Memory B cell (primary cell): ENCODE measurements at regions not wholly inside any gene's neighbourhood (a gene's known extent, or its start where the extent isn't known, plus 50 kb on each side); places are given as distances from the start of the nearest gene placed in this dataset.
"Not testable (repeated sequence)": the region's sequence is repeated elsewhere in the genome, so short reads cannot be mapped to it uniquely, and the experiment has no call there.

Experiments used
- ATAC-seq: fragments of 150-1000 bp; cut with Tn5 transposase; 2 replicates; pipeline ENCODE4 v1.10.0; 2021; ENCODE audit warnings: low read depth, mild to moderate bottlenecking, moderate library complexity
- DNase-seq, 2 donors: peaks; one replicate each; pipeline ENCODE4 v3.0.0; 2022; ENCODE audit warnings: low spot score in 2 of 2
- H3K27ac Mint-ChIP-seq: one replicate; pipeline ENCODE4 v1.8.0; 2022; ENCODE audit warnings: mild to moderate bottlenecking, moderate library complexity, mixed read lengths
- H3K27me3 Mint-ChIP-seq: one replicate; pipeline ENCODE4 v1.8.0; 2022; ENCODE audit warnings: mixed read lengths
- H3K36me3 Mint-ChIP-seq: one replicate; pipeline ENCODE4 v1.8.0; 2022; ENCODE audit warnings: mild to moderate bottlenecking, mixed read lengths
- H3K4me1 Mint-ChIP-seq: one replicate; pipeline ENCODE4 v1.8.0; 2022; ENCODE audit warnings: mixed read lengths
- H3K4me3 Mint-ChIP-seq: one replicate; pipeline ENCODE4 v1.8.0; 2022; ENCODE audit warnings: mild to moderate bottlenecking, moderate library complexity, mixed read lengths
- H3K9me3 Mint-ChIP-seq: one replicate; pipeline ENCODE4 v1.8.0; 2022; ENCODE audit warnings: mixed read lengths

DNA sequence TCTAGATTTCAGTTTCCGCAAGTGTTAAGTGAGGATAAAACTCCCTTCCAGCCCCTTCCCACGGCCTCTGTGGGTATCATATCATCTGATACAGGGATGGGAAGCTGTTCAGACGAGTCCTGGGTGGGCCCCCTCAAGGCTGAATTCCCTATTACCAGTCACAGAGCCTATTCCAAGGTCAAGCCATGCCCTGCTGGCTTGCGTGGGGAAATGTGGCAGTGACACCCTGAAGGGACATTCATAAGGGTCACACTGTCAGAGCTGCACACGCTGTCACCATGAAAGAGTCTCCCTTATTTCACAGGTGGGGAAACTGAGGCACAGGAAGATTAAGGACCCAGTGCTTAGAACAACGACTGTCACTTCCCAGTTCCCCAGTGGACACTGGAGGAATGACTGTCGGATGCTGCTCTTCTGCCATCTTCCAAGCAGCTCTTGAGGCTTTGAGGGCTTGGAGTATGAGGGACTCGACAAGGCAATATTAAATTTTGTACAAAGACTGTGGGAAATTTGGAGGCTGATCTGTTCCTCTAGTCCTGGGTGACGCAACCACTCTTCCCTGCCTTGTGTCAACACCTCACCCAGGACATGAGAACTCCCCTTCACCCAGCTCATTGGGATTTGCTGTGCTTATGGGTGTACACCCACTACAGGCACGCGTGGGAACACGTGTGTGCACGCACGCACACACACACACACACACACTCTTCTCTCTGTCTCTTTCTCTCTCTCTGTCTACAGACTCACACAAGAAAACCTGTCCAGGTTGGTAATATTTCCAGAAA is 386.0 kb downstream of the RPS24 start:
- H3K36me3 Mint-ChIP-seq, result no peaks in the 10 kb centered on the region
- no peak overlapping the region for H3K4me3 Mint-ChIP-seq
- no peak overlapping the region for H3K27ac Mint-ChIP-seq
- DNase-seq (no peak), ATAC-seq (no peak)
- peaks cover 13% of the 10 kb centered on the region for H3K27me3 Mint-ChIP-seq
- peaks cover 1% of the 10 kb centered on the region for H3K9me3 Mint-ChIP-seq
- H3K4me1 Mint-ChIP-seq, result no peaks in the 10 kb centered on the region

DNA sequence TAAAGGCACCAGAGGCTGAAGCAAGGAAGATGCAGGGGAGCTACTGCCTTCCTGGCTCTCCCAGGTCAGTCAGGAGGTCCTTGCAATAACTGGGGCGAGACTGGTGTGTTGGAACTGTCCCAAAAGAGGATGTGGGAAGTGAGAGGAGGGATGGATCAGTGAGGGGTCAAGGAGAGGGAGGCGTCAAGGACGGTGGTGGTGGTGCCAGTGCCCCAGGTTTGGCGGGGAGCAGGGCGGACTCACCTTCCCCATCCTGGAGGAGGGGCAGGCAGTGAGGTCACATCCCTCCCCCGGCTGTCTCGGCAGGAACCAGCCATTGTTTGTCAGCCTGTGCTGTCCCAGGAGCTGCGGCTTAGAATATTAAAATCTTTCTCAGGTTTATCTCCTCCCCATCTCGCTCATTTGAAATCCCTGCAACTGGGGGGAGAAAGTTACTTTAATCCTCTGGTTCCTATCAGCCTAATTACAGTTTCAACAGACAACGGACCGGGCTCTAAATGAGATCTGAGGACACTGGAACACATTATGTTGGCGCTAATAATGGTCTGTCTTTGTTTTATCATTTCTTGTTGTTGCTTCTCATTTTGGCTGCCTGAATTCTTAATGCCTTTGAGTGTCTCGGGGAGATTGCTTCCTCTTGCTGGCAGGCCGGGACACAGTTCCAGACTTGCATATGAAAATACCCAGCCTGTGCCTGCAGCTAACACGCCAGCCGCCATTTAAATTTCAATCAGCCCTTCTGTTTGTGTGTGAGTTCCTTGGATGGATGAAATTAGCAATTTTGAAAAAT is 387.5 kb downstream of the RPS24 start:
- no peaks in the 10 kb centered on the region for H3K36me3 Mint-ChIP-seq
- peaks cover 4% of the 10 kb centered on the region for H3K9me3 Mint-ChIP-seq
- no peak for ATAC-seq
- H3K27me3 Mint-ChIP-seq, result peaks cover 13% of the 10 kb centered on the region
- H3K27ac Mint-ChIP-seq, result no peak overlapping the region
- H3K4me1 Mint-ChIP-seq, result no peaks in the 10 kb centered on the region
- H3K4me3 Mint-ChIP-seq, result no peak overlapping the region
- DNase-seq, result no peak

DNA sequence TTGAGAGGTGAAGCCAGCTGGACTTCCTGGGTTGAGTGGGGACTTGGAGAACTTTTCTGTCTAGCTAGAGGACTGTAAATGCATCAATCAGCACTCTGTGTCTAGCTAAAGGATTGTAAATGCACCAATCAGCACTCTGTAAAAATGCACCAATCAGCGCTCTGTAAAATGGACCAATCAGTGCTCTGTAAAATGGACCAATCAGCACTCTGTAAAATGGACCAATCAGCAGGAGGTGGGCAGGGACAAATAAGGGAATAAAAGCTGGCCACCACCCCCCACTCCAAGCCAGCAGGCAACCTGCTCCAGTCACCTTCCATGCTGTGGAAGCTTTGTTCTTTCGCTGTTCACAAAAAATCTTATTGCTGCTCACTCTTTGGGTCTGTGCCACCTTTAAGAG is 390.4 kb downstream of the RPS24 start:
- not testable (repeated sequence) for H3K4me1 Mint-ChIP-seq, ATAC-seq, H3K36me3 Mint-ChIP-seq, H3K9me3 Mint-ChIP-seq, H3K4me3 Mint-ChIP-seq, H3K27me3 Mint-ChIP-seq, H3K27ac Mint-ChIP-seq, DNase-seq

DNA sequence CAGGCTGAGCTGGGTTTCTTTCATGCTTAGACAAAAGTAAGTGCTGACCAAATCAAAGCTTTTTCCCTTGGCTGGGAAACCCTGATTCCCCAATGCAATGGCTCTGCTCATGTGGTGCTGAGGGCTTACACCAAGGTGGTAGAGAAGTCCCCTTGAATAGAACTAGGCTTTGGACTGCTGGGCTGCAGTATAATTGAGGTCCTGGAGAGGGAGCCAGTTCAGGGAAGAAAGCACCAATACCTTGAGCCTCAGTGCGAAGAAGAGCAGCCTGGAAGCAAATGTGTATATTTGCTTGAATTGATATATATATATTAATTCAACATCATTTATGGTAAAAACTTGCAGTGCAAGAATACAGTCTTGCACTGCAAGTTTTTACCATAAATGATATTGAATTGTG is 391.1 kb downstream of the RPS24 start:
- Mint-ChIP-seq H3K36me3 (no peaks in the 10 kb centered on the region), H3K4me3 (no peak overlapping the region), H3K4me1 (no peaks in the 10 kb centered on the region), H3K9me3 (peaks cover 5% of the 10 kb centered on the region), H3K27ac (no peak overlapping the region), H3K27me3 (peaks cover 8% of the 10 kb centered on the region)
- ATAC-seq, result no peak
- DNase-seq, result no peak

DNA sequence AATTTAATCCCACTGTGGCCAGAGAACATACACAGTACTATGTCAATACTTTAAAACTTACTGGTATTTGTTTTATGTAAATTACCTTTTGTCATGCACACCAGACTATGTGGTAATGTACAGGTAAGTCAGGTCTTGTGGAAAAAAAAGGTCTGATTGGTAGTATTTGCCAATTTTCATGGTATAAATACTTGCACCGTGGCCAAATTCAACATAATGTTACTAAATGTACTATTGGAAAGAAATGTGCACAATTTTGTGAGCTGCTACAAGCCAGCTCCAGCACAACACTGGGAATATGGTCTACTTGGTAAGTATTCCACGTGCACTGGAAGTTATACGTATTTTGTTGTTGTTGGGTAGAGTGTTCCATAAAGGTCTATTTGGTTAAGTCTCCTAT is 392.5 kb downstream of the RPS24 start:
- no peaks in the 10 kb centered on the region for H3K4me1 Mint-ChIP-seq
- no peak overlapping the region for H3K4me3 Mint-ChIP-seq
- no peak for ATAC-seq
- H3K27me3 Mint-ChIP-seq, result peaks cover 6% of the 10 kb centered on the region
- no peaks in the 10 kb centered on the region for H3K36me3 Mint-ChIP-seq
- H3K9me3 Mint-ChIP-seq, result peaks cover 5% of the 10 kb centered on the region
- H3K27ac Mint-ChIP-seq, result no peak overlapping the region
- no peak for DNase-seq

DNA sequence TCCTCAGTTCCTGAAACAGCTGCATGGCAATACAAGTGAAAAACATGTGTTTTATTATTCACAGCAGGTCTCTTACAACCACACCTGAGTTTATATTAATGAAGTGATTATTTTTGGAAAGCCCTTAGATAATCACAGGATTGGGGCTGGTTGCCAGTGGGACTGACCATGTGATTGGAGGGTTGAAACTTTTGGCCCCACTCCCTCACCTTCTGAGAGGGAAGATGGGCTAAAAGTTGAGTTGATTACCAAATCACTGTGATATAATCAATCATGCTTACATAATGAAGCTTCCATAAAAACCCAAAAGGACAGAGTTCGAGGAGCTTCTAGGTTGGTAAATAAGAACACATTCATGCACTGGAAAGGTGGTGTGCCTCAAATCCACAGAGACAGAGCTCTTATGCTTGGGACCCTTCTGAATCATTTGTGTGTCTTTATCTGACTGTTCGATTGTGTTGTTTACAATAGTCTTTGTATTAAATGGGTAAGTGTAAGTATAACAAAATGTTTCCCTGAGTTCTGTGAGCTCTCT is 393.9 kb downstream of the RPS24 start:
- Mint-ChIP-seq H3K27me3 (peaks cover 10% of the 10 kb centered on the region), H3K27ac (no peak overlapping the region), H3K9me3 (peaks cover 5% of the 10 kb centered on the region), H3K4me1 (no peaks in the 10 kb centered on the region), H3K36me3 (no peaks in the 10 kb centered on the region), H3K4me3 (no peak overlapping the region)
- ATAC-seq (no peak), DNase-seq (no peak)

DNA sequence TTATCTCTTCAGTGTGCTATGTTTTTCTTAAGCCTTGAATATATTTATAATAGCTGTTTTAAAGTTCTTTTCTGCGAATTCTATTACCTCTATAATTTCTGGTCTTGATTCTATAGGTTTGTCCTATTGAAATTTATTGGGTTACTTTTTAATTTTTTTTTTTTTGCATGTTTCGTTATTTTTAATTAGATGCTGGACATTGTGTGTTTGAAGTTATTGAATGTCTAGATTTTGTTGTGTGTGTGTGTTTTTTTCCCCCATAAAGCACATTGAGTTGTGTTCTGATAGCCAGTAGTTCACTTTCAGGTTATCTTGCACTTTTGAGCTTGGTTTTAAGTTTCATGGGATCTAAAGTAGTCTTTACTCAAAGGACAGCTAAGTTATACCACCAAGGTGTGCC is 394.9 kb downstream of the RPS24 start:
- no peak overlapping the region for H3K4me3 Mint-ChIP-seq
- H3K4me1 Mint-ChIP-seq, result no peaks in the 10 kb centered on the region
- no peaks in the 10 kb centered on the region for H3K36me3 Mint-ChIP-seq
- no peak for DNase-seq
- peaks cover 5% of the 10 kb centered on the region for H3K9me3 Mint-ChIP-seq
- H3K27ac Mint-ChIP-seq, result no peak overlapping the region
- H3K27me3 Mint-ChIP-seq, result peaks cover 10% of the 10 kb centered on the region
- ATAC-seq, result no peak

DNA sequence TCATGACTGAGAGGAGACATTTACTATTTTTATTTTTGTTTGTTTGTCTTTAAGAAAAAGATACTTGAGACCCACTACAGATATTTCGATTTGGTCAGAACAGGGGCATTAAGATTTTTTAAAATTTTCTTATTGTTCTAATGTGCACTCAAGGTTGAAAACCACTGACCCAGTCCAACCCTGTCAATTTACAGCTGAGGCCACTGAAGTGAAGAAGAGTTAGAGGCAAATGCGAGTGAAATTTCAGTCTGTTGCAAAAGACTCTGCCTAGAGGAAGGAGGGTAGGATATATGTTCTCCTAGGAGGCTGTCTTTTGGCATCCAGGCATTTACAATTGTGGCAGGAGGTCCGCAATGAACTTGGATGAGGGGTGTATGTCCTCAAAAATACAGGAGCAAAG is 396.3 kb downstream of the RPS24 start:
- no peak overlapping the region for H3K4me3 Mint-ChIP-seq
- H3K36me3 Mint-ChIP-seq, result no peaks in the 10 kb centered on the region
- peaks cover 16% of the 10 kb centered on the region for H3K27me3 Mint-ChIP-seq
- DNase-seq, result no peak
- H3K9me3 Mint-ChIP-seq, result peaks cover 4% of the 10 kb centered on the region
- H3K27ac Mint-ChIP-seq, result no peak overlapping the region
- no peaks in the 10 kb centered on the region for H3K4me1 Mint-ChIP-seq
- ATAC-seq, result no peak

DNA sequence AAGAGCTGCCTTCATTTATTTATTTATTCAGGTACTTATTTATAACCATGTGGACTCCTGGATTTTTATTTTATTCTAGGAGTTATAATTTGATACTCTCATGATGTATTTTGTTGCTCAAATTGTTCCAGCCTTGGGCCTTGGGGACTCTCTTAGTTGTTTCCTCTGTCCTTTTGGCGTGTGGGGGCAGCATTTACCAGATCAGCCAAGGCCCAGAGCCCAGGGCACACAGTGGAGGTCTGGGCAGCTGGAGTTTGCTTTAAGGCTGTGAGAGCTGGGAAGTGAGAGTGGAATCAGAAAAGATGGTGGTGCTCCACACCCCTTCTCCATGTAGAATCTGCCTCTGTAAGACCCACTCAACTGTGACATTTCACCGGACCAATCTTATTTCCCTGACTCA is 398.9 kb downstream of the RPS24 start:
- Mint-ChIP-seq H3K9me3 (peaks cover 1% of the 10 kb centered on the region), H3K27ac (no peak overlapping the region), H3K36me3 (no peaks in the 10 kb centered on the region), H3K4me1 (no peaks in the 10 kb centered on the region), H3K4me3 (no peak overlapping the region), H3K27me3 (peaks cover 18% of the 10 kb centered on the region)
- DNase-seq (no peak), ATAC-seq (no peak)

DNA sequence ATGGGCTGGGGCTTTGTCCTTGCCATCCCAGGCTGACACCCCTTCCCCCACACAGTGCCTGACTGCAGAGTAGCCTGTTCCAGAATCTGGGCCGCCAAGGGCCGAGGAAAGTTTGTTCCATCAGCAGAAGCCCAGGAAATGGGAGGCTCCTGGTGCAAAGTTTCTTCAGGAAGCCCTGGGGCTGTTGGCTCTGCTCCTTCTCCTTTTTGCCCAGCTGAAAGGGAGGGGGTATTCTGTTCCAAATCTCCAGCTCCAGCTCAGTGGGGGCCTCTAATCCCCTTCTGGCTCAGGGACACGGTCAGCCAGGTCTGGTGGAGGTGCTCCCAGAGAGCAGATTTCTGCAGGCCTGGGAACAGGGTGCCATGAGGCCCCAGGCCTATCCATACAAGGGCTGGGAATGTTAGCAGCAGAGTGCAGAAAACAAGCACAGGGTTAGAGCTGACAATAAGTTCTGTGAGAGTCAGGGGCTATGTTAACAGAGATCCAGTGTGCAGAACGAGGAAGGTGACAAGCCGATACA is 399.5 kb downstream of the RPS24 start:
- Mint-ChIP-seq H3K4me1 (no peaks in the 10 kb centered on the region), H3K36me3 (no peaks in the 10 kb centered on the region), H3K9me3 (peaks cover 1% of the 10 kb centered on the region), H3K4me3 (no peak overlapping the region), H3K27me3 (peaks cover 18% of the 10 kb centered on the region), H3K27ac (no peak overlapping the region)
- DNase-seq (no peak), ATAC-seq (no peak)

DNA sequence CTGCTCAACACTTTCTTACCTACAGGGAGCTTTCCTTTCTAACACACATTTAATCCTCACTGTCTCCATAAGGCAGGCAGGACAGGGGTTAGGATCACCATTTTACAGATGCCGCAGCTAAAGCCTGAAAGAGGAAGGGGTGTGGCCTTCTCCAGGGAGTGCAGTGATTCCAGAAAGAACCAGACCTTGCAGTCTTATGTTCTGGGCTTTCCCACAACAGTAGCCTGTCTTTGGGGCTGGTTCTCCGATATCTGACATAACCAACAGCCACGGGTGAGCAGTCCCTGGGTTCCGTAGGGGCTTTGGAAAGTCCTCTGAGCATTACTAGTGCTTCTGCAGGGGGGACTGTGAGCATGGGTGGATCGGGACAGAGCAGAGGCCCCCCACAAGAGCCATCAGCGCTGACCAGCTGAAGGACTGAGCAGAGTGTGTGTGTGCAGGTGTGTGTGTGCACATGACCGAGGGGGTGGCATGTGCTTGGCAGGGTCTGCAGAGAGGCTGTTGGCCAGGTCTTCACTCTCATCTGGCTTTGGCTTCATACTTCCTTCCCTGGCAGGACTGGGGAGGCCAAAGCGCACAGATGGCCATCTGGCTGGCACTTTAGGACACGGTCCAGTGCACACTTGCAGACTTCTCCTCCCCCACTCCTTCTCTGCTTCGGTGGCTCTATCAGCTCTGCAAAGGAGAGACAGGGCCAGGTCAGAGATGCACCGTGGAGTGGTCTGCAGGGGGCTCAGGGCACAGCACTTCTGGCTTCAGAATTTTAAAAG is 400.3 kb downstream of the RPS24 start:
- Mint-ChIP-seq H3K27ac (no peak overlapping the region), H3K27me3 (peaks cover 19% of the 10 kb centered on the region), H3K36me3 (no peaks in the 10 kb centered on the region), H3K4me3 (no peak overlapping the region), H3K4me1 (no peaks in the 10 kb centered on the region), H3K9me3 (peaks cover 1% of the 10 kb centered on the region)
- ATAC-seq (no peak), DNase-seq (no peak)

DNA sequence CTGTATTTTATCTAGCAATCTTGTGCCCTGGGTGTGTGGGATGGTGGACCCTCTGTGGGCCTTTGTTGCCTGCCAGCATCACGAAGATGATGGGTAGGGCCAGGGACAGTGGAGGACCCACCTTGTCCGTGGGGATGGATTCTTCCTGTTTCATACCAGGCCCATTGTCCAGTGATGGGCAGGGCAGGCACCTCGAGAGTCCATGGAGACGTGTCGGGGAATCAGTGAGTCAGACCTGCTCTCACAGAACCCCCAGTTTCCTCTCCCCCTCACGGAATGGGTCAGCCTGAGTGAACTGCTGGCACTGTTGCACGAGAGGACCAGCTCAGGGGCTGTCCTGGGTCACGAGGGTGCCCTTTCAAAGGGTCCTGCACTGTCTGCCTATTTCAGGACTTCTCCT is 401.2 kb downstream of the RPS24 start:
- H3K36me3 Mint-ChIP-seq, result no peaks in the 10 kb centered on the region
- peaks cover 21% of the 10 kb centered on the region for H3K27me3 Mint-ChIP-seq
- DNase-seq (no peak), ATAC-seq (no peak)
- H3K9me3 Mint-ChIP-seq, result no peaks in the 10 kb centered on the region
- no peak overlapping the region for H3K27ac Mint-ChIP-seq
- H3K4me3 Mint-ChIP-seq, result no peak overlapping the region
- no peaks in the 10 kb centered on the region for H3K4me1 Mint-ChIP-seq

DNA sequence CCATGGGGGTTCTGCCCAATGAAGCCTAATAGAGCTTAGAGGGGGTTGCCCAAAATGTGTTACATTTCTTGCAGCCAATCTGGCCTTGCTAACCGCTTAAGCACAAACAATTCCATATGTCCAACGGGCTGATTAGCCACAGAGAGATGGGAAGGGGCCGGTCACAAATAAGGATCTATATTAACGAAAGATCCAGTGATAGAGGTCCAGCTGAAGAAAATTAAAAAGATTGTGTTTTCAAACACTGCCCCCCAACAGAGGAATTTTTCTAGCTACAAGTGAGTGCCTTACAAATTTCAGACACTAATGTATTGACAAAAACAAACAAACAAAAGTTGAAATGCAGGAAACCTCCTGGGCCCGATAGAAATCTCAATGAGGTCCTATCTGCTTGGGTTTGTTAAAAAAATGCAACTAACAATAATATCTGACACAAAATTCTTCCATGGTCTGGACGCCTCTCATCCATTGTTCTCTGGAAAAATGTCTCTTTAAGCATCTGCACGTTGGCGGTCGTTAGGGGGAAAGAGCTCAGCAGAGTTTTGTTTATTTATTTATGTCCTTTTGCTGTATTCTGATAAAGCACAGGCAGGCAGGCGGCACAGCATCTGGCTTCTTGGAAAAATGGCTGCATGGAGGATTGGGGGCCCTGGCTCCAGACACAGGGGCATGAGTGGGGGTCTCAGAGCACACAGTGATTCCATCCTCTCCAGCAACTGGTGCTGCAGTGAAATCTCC is 402.0 kb downstream of the RPS24 start:
- no peaks in the 10 kb centered on the region for H3K4me1 Mint-ChIP-seq
- ATAC-seq (no peak), DNase-seq (no peak)
- no peak overlapping the region for H3K4me3 Mint-ChIP-seq
- H3K27ac Mint-ChIP-seq, result no peak overlapping the region
- peaks cover 18% of the 10 kb centered on the region for H3K27me3 Mint-ChIP-seq
- H3K9me3 Mint-ChIP-seq, result no peaks in the 10 kb centered on the region
- no peaks in the 10 kb centered on the region for H3K36me3 Mint-ChIP-seq
